ENCODE measurements at regions not wholly inside any gene's neighbourhood (a gene's known extent, or its start where the extent isn't known, plus 50 kb on each side); places are given as distances from the start of the nearest gene placed in this dataset.
A peak's percentile ranks its signal among the peaks of the same experiment; 100 is the strongest.

GRCh38 chr13:65653613-65654012, 1576.5 kb downstream of the PCDH9 start:
- intact Hi-C loops (cut with DNase I; ENCODE audit: low total_unique reads), result no loop called here
- no peak for DNase-seq
- TF ChIP-seq CTCF (IDR thresholded peaks at IDR 0.05 in 4 of 5, conservative IDR thresholded peaks at IDR 0.05 in 1 of 5) (no peak), POLR2A (IDR thresholded peaks at IDR 0.05) (no peak)
- Histone ChIP-seq H3K27me3 (no peaks in the 10 kb centered on the region), H3K36me3 (no peaks in the 10 kb centered on the region), H3K4me1 (no peaks in the 10 kb centered on the region), H3K9me3 (no peaks in the 10 kb centered on the region), H3K27ac (no peak overlapping the region), H3K4me3 (no peak overlapping the region)
- in situ Hi-C loops (cut with MboI; ENCODE audit: low sequenced_read_pairs in 4 of 4), result no loop called here
- no peak for ATAC-seq

- Histone ChIP-seq H3K36me3 (no peaks in the 10 kb centered on the region), H3K27ac (no peak overlapping the region), H3K9me3 (no peaks in the 10 kb centered on the region), H3K4me1 (no peaks in the 10 kb centered on the region), H3K4me3 (no peak overlapping the region), H3K27me3 (no peaks in the 10 kb centered on the region)
- ATAC-seq (no peak), DNase-seq (no peak)
- TF ChIP-seq POLR2A (IDR thresholded peaks at IDR 0.05) (no peak), CTCF (IDR thresholded peaks at IDR 0.05 in 4 of 5, conservative IDR thresholded peaks at IDR 0.05 in 1 of 5) (no peak)
- intact Hi-C loops (cut with DNase I; ENCODE audit: low total_unique reads), result no loop called here
- in situ Hi-C loops (cut with MboI; ENCODE audit: low sequenced_read_pairs in 4 of 4), result no loop called here
Measured at GRCh38 chr13:65650321-65650720, 1579.8 kb downstream of the PCDH9 start.

GRCh38 chr13:65642996-65643395, 1587.1 kb downstream of the PCDH9 start:
- Histone ChIP-seq H3K27ac (no peak overlapping the region), H3K27me3 (no peaks in the 10 kb centered on the region), H3K4me1 (no peaks in the 10 kb centered on the region), H3K9me3 (no peaks in the 10 kb centered on the region), H3K36me3 (no peaks in the 10 kb centered on the region), H3K4me3 (no peak overlapping the region)
- in situ Hi-C loops (cut with MboI; ENCODE audit: low sequenced_read_pairs in 4 of 4) (no loop called here), intact Hi-C loops (cut with DNase I; ENCODE audit: low total_unique reads) (no loop called here)
- TF ChIP-seq POLR2A (IDR thresholded peaks at IDR 0.05), result no peak
- no peak for TF ChIP-seq CTCF (IDR thresholded peaks at IDR 0.05 in 4 of 5, conservative IDR thresholded peaks at IDR 0.05 in 1 of 5)
- DNase-seq, result no peak
- no peak for ATAC-seq

- Histone ChIP-seq H3K27me3 (no peaks in the 10 kb centered on the region), H3K27ac (no peak overlapping the region), H3K36me3 (no peaks in the 10 kb centered on the region), H3K9me3 (no peaks in the 10 kb centered on the region), H3K4me1 (no peaks in the 10 kb centered on the region), H3K4me3 (no peak overlapping the region)
- intact Hi-C loops (cut with DNase I; ENCODE audit: low total_unique reads), result no loop called here
- no peak for TF ChIP-seq POLR2A (IDR thresholded peaks at IDR 0.05)
- TF ChIP-seq CTCF (IDR thresholded peaks at IDR 0.05 in 4 of 5, conservative IDR thresholded peaks at IDR 0.05 in 1 of 5), result no peak
- DNase-seq (no peak), ATAC-seq (no peak)
- in situ Hi-C loops (cut with MboI; ENCODE audit: low sequenced_read_pairs in 4 of 4), result no loop called here
Measured at GRCh38 chr13:65642301-65642700, 1587.8 kb downstream of the PCDH9 start.

GRCh38 chr13:65638572-65639168, 1591.5 kb downstream of the PCDH9 start:
- in situ Hi-C loops (cut with MboI; ENCODE audit: low sequenced_read_pairs in 4 of 4), result no loop called here
- Histone ChIP-seq H3K27ac (no peak overlapping the region), H3K9me3 (no peaks in the 10 kb centered on the region), H3K36me3 (no peaks in the 10 kb centered on the region), H3K27me3 (no peaks in the 10 kb centered on the region), H3K4me1 (no peaks in the 10 kb centered on the region), H3K4me3 (no peak overlapping the region)
- intact Hi-C loops (cut with DNase I; ENCODE audit: low total_unique reads), result no loop called here
- no peak for TF ChIP-seq POLR2A (IDR thresholded peaks at IDR 0.05)
- TF ChIP-seq CTCF (IDR thresholded peaks at IDR 0.05 in 4 of 5, conservative IDR thresholded peaks at IDR 0.05 in 1 of 5), result peak in 1 of 5 experiments; percentile 14
- DNase-seq (no peak), ATAC-seq (no peak)

All from gastrocnemius medialis (tissue), 4 donors.